Mammary epithelial cell (primary cell): ENCODE measurements at regions not wholly inside any gene's neighbourhood (a gene's known extent, or its start where the extent isn't known, plus 50 kb on each side); places are given as distances from the start of the nearest gene placed in this dataset.

ENCODE experiments used
- EZH2 ChIP-seq: IDR thresholded peaks from 2 replicates; pipeline ENCODE4 v1.6.1; 2012; ENCODE audit warnings: low read length, inconsistent platforms, borderline replicate concordance
- TF ChIP-seq, protein P1 (sequence below), 2 donors: IDR thresholded peaks in 1 of 2; conservative IDR thresholded peaks in 1 of 2; 2 replicates each; pipeline ENCODE4 v1.5.1; 2011 to 2012; ENCODE audit warnings: inconsistent platforms in 2 of 2, low read length in 2 of 2, mild to moderate bottlenecking in 2 of 2, control low read depth in 1 of 2, low read depth in 1 of 2; ENCODE audit not compliant: insufficient read depth in 1 of 2; ENCODE audit errors: extremely low read depth in 1 of 2

DNA sequence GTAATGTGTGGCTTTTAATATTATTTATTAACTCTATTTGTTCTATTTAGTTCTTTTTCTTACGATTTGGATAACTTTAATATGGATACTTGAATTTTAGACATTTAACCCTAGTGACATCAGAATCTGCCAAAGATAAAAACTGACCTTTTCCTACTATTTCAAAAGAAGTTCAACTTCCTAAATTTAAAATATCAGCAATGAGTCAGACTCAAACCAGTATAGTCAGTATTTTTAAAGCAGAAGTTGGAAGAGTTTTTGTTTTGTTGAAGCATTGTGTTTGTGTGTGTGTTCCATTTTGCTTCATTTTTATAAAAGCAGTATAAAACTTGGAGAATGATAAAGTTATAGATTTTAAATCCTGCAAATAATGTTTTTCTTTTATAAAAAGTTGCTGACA is 251.8 kb upstream of the RASA1 start:
- TF ChIP-seq, protein P1, sequence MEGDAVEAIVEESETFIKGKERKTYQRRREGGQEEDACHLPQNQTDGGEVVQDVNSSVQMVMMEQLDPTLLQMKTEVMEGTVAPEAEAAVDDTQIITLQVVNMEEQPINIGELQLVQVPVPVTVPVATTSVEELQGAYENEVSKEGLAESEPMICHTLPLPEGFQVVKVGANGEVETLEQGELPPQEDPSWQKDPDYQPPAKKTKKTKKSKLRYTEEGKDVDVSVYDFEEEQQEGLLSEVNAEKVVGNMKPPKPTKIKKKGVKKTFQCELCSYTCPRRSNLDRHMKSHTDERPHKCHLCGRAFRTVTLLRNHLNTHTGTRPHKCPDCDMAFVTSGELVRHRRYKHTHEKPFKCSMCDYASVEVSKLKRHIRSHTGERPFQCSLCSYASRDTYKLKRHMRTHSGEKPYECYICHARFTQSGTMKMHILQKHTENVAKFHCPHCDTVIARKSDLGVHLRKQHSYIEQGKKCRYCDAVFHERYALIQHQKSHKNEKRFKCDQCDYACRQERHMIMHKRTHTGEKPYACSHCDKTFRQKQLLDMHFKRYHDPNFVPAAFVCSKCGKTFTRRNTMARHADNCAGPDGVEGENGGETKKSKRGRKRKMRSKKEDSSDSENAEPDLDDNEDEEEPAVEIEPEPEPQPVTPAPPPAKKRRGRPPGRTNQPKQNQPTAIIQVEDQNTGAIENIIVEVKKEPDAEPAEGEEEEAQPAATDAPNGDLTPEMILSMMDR (conservative IDR thresholded peaks at IDR 0.05 in 1 of 2, IDR thresholded peaks at IDR 0.05 in 1 of 2; ENCODE audit: extremely low read depth in 1 of 2, insufficient read depth in 1 of 2, low read depth in 1 of 2, low read length in 2 of 2) = no peak
- no peak for TF ChIP-seq EZH2
